ENCODE measurements at regions not wholly inside any gene's neighbourhood (a gene's known extent, or its start where the extent isn't known, plus 50 kb on each side); places are given as distances from the start of the nearest gene placed in this dataset.

GRCh38 chr4:81564025-81564424, 92.3 kb upstream of the RASGEF1B start:
- Histone ChIP-seq H2AFZ (ENCODE audit: low read depth, low read length) (no peak overlapping the region), H3F3A (ENCODE audit: insufficient read depth, low read length, poor library complexity, severe bottlenecking) (no peaks in the 10 kb centered on the region), H3K9me2 (ENCODE audit: insufficient read depth, low read length) (no peaks in the 10 kb centered on the region), H3K4me2 (ENCODE audit: low read length) (no peak overlapping the region), H3K9ac (ENCODE audit: low read length) (no peak overlapping the region), H3K27me3 (ENCODE audit: insufficient read depth, low read depth, low read length) (no peaks in the 10 kb centered on the region), H3K79me2 (replicated peaks; ENCODE audit: insufficient read depth, low read length) (no peaks in the 10 kb centered on the region), H3K36me3 (ENCODE audit: insufficient read depth, low read length) (no peaks in the 10 kb centered on the region), H3K9me3 (ENCODE audit: low read length) (no peaks in the 10 kb centered on the region), H3K27ac (ENCODE audit: low read length) (no peak overlapping the region), H3K4me3 (ENCODE audit: low read length) (no peak overlapping the region), H4K20me1 (ENCODE audit: insufficient read depth) (no peaks in the 10 kb centered on the region)
- TF ChIP-seq POLR2AphosphoS5 (IDR thresholded peaks at IDR 0.05): no peak
- no peak for TF ChIP-seq TAF1 (IDR thresholded peaks at IDR 0.05; ENCODE audit: low read depth)
- no peak for TF ChIP-seq RAD21 (conservative IDR thresholded peaks at IDR 0.05)

- H3K27ac ChIP-seq (ENCODE audit: low read length): no peak overlapping the region
Observed at GRCh38 chr4:81562093-81562492, 90.4 kb upstream of the RASGEF1B start.

More at GRCh38 chr4:81562093-81562492, 90.4 kb upstream of the RASGEF1B start:
- H3K36me3 ChIP-seq (ENCODE audit: insufficient read depth, low read length): no peaks in the 10 kb centered on the region
- no peaks in the 10 kb centered on the region for H3F3A ChIP-seq (ENCODE audit: insufficient read depth, low read length, poor library complexity, severe bottlenecking)
- H3K9me3 ChIP-seq (ENCODE audit: low read length): no peaks in the 10 kb centered on the region
- H3K27me3 ChIP-seq (ENCODE audit: insufficient read depth, low read depth, low read length): no peaks in the 10 kb centered on the region
- no peaks in the 10 kb centered on the region for H3K79me2 ChIP-seq (replicated peaks; ENCODE audit: insufficient read depth, low read length)
- no peaks in the 10 kb centered on the region for H4K20me1 ChIP-seq (ENCODE audit: insufficient read depth)
- H3K9ac ChIP-seq (ENCODE audit: low read length): no peak overlapping the region
- no peak overlapping the region for H3K4me2 ChIP-seq (ENCODE audit: low read length)
- H2AFZ ChIP-seq (ENCODE audit: low read depth, low read length): no peak overlapping the region
- no peak overlapping the region for H3K4me3 ChIP-seq (ENCODE audit: low read length)
- H3K9me2 ChIP-seq (ENCODE audit: insufficient read depth, low read length): no peaks in the 10 kb centered on the region
- TF ChIP-seq MXI1 (conservative IDR thresholded peaks at IDR 0.05; ENCODE audit: poor library complexity, severe bottlenecking) (no peak), REST (IDR thresholded peaks at IDR 0.05; ENCODE audit: borderline replicate concordance) (no peak), SMC3 (conservative IDR thresholded peaks at IDR 0.05; ENCODE audit: poor library complexity) (no peak), RAD21 (conservative IDR thresholded peaks at IDR 0.05) (no peak), POLR2AphosphoS5 (IDR thresholded peaks at IDR 0.05) (no peak), TAF1 (IDR thresholded peaks at IDR 0.05; ENCODE audit: low read depth) (no peak), CTCF (IDR thresholded peaks at IDR 0.05; ENCODE audit: poor library complexity, severe bottlenecking) (no peak), EZH2 (IDR thresholded peaks at IDR 0.05; ENCODE audit: borderline replicate concordance, insufficient read depth, low read length, poor library complexity, severe bottlenecking) (no peak), EP300 (conservative IDR thresholded peaks at IDR 0.05; ENCODE audit: poor library complexity, severe bottlenecking) (no peak)
